ENCODE measurements at regions not wholly inside any gene's neighbourhood (a gene's known extent, or its start where the extent isn't known, plus 50 kb on each side); places are given as distances from the start of the nearest gene placed in this dataset.

DNA sequence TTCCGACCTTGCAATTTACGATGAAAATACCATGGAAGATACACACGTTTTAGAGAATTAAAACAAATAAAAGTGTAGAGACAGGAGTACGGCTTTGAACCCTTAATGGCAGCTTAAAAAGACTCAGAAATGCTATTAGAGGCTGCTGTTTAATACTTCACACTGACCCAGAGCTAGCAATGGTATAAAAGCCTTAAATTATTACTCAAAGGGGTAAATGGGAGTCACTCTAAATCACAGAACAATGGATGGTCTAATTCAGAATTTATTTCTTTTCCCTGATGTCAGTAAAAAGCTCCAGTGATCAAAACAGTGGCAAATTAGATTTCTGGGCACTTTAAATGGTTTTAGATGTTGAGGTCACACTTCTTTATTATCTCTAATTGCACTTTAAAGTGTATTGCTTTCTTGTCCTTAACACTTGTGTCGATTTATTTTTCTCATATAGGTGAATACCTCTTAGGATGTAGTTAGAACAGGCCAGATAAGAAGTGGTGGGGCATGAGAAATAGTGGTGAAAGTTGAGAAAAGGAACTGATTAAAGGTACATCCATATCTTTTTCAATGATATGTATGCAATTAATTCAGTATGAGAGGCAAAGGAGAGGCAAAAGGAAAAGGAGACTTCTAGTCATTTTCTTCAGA lies 252.4 kb upstream of the ANKRD50 start:
- TF ChIP-seq, protein P1, sequence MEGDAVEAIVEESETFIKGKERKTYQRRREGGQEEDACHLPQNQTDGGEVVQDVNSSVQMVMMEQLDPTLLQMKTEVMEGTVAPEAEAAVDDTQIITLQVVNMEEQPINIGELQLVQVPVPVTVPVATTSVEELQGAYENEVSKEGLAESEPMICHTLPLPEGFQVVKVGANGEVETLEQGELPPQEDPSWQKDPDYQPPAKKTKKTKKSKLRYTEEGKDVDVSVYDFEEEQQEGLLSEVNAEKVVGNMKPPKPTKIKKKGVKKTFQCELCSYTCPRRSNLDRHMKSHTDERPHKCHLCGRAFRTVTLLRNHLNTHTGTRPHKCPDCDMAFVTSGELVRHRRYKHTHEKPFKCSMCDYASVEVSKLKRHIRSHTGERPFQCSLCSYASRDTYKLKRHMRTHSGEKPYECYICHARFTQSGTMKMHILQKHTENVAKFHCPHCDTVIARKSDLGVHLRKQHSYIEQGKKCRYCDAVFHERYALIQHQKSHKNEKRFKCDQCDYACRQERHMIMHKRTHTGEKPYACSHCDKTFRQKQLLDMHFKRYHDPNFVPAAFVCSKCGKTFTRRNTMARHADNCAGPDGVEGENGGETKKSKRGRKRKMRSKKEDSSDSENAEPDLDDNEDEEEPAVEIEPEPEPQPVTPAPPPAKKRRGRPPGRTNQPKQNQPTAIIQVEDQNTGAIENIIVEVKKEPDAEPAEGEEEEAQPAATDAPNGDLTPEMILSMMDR (IDR thresholded peaks at IDR 0.05; ENCODE audit: low read length) = no peak
- TF ChIP-seq EZH2 (optimal IDR thresholded peaks at IDR 0.05; ENCODE audit: low read depth, low read length) (no peak), EZH2phosphoT487 (IDR thresholded peaks at IDR 0.05; ENCODE audit: low read length) (no peak)
